ENCODE measurements at regions not wholly inside any gene's neighbourhood (a gene's known extent, or its start where the extent isn't known, plus 50 kb on each side); places are given as distances from the start of the nearest gene placed in this dataset.

- DNase-seq: no peak
Observed at GRCh38 chr15:46251903-46252302, 617.1 kb downstream of the SQOR start.

DNA sequence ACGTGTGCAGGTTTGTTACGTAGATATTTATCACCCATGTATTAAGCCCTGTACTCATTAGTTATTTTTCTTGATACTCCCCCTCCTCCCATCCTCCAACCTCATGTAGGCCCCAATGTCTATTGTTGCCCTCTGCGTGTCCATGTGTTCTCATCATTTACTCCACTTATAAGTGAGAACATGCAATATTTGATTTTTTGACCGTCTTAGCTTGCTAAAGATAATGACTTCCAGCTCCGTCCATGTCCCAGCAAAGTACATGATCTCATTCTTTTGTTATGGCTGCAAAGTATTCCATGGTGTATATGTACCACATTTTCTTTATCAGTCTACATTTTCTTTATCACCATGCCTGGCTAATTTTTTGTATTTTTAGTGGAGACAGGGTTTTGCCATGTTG lies 623.2 kb downstream of the SQOR start:
- DNase-seq: peak in 1 of 3 donors; percentile 8

- DNase-seq: no peak
Observed at GRCh38 chr15:46260937-46261336, 626.1 kb downstream of the SQOR start.

- no peak for DNase-seq
Observed at GRCh38 chr15:46265664-46266347, 631.0 kb downstream of the SQOR start.

GRCh38 chr15:46266661-46267060 lies 631.8 kb downstream of the SQOR start:
- no peak for DNase-seq

DNA sequence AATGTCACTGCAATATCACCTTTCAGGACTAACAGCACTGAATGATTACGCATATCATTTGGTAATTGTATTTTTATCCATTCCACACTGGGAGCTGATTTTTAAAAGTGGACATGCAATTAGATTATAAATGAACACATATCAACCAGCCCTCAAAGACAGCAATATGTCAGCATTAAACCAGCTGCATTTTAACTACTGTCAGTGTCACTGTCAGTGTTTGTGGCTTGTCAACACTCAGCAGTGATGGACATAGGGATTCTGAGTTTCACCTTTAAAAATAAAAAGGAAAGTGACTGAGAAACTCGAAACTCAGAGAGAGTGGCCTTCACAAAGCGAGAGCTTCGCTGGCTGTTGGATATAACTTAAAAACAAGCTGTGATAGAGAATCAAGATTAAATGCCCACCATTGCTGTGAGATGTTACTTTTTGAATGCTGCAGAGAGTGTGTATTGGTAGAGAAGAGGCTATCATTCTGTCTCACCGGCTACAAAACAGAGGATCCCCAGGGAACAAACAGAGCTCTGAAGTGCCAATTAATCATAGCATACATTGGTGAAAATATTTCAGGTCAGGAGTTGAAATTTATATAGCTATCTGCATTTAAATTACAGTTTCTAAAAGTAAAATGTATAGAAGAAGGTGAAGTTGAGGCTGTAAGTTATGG lies 635.8 kb downstream of the SQOR start:
- DNase-seq: no peak

- DNase-seq: no peak
Observed at GRCh38 chr15:46275701-46276100, 640.9 kb downstream of the SQOR start.

DNA sequence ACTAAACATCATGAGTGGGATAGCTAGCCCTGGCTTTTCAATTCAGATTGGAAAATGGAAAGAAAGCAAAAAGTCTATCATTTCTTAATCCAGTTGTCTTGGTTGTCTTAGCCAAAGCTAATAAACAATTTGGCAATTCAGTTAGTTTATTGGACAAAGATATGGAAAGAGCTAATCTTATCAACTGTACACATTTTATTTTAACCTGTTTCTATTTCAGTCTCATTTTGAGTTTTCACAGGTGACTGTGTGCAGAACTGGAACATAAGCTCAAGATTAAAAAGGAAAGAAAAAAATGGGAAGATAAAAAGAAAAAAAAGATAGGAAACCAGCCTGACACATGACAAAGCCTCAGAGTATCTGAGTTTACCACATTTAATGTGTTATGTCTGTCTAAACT lies 642.6 kb downstream of the SQOR start:
- DNase-seq: no peak

DNA sequence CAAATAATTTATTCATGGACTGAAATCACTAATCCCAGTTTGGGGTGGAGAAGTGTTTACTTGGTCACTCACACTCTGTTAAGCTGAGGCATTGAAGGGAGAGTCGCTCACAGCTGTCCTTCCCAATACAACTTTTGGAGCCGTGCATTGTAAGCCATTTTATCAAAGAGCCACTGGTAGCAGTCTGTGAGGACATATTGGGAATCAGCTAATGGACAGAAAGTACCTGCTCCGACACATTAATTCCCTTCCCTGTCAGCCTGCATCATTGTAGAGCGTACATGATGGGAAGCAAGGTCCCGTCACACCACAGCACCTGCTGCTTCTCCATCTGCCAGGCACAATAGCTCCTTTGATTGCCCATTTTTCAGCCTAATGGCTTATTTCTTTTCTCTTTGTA lies 643.2 kb downstream of the SQOR start:
- DNase-seq: no peak

DNA sequence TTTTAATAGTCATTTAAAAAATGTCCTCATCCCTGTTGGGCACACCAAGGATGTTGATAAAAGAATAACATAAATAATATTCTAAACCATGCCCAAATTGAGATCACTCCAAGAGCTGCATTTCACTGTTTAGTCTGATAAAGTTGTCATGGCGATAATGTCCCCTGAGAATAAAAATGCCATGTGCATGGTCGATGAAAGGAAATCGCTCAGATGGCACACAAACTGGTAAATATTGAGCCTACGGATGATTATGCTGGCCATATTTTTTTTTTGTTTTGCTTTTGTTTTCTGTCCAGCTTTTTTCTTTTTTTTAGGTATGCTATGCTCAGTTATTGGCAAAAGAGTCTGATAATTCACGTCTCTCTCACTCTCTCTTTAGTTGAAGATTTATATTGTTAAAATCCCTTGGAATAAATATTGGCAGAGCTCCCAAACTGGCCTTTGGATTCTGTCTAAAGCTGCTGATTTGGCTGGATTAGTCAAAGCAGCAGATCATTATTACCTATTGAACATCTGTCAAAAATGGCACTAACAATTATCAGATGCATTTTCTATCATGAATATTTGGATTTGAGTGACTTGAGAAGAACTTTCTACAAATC lies 643.8 kb downstream of the SQOR start:
- DNase-seq: peak in 1 of 3 donors; percentile 39

DNA sequence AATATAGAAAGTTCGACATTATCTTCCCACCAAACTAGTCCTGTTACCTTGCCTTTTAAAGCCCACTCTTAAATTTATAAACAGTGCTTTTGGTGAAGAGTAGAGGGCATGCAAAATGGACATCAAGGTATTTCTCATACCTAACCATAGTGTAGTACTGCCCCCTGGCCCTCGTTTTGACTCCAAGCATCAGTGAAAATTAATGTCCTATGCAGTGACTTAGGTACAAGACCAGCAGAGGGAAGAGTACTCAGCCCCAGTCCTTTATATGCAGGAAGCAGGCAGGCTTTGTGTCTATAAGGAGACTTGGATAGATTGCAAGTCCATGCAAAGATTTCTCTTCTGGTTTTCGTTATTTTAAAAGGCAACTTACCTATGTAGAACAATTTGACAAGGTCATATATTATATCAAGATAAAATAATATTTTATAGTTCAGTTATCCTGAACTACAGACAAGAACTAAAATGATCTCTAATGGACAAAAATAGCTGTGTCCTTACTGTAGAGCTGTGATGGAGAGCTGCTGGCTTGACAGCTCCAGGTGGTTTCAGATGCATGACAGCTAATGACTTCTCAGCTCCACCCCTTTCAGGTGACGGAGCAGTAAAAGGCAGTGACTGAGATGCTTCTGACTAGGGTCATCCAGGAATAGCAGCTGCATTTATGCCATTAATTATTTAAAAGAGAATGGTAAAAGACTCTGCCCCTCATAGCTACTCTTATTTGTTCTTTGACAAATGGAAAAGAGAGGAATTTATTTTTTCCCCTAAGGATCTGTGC lies 646.1 kb downstream of the SQOR start:
- DNase-seq: peak in 1 of 3 donors; percentile 16

GRCh38 chr15:46293550-46293949 lies 658.7 kb downstream of the SQOR start:
- DNase-seq: no peak

- no peak for DNase-seq
Observed at GRCh38 chr15:46296002-46296401, 661.2 kb downstream of the SQOR start.

DNA sequence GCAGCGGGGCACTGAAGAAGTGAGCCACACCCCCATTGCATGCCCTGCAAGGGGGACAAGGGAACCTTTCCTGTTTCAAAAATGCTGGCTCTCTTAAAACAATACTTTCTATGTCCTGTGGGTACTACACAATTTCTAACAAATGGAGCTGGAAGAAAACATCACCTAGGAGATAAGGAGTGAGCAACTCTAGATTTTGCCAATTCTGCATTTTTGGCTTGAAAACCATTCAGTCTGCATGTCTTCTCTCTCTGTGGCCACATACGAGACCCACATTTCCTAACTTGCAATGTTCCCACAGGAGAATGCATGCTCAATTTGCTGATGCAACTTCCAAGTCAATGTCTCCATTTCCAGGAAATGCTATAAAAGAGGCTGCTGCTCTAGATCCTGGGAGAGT lies 662.0 kb downstream of the SQOR start:
- no peak for DNase-seq

DNA sequence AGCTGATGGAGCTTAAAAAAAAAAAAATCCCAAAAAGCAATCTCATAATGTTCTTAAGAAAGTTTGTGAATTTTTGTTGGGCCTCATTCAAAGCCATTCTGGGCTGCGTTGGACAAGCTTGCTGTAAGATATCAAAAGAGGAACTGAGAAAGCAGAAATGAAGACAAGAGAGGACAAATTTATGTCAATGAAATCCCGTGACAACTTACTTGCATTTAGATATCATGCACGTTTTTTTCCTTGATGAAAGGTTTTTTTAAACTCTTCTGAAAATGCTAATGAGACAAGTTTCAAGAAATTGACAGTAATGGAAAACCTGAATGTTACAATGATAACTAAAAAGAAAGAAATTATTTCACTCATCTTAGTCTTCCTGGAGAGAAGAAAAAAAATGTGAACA lies 662.9 kb downstream of the SQOR start:
- DNase-seq: no peak

DNA sequence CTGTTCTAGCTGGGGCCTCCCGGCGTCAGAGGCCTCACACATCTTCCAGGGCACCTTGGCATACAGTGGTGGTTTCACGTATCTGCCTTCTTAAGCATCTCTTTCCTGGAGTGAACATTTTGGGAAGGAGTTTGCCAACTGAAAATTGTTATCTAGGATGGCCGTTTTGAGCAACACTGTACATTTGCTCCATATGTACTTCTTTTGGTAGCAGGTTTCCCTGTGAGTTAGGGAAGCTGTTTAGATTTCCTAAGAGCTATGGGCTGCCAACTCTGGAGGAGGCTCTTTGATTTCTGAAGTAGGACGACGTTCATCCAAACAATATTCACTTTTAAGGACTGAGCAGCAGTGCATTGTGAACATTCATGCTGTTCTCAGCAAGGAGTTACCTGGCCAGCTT lies 665.9 kb downstream of the SQOR start:
- DNase-seq: no peak

GRCh38 chr15:46301291-46301690 lies 666.5 kb downstream of the SQOR start:
- DNase-seq: no peak

- no peak for DNase-seq
Observed at GRCh38 chr15:46301826-46302225, 667.0 kb downstream of the SQOR start.

- no peak for DNase-seq
Observed at GRCh38 chr15:46304321-46304720, 669.5 kb downstream of the SQOR start.

GRCh38 chr15:46307746-46308145 lies 672.9 kb downstream of the SQOR start:
- no peak for DNase-seq

DNA sequence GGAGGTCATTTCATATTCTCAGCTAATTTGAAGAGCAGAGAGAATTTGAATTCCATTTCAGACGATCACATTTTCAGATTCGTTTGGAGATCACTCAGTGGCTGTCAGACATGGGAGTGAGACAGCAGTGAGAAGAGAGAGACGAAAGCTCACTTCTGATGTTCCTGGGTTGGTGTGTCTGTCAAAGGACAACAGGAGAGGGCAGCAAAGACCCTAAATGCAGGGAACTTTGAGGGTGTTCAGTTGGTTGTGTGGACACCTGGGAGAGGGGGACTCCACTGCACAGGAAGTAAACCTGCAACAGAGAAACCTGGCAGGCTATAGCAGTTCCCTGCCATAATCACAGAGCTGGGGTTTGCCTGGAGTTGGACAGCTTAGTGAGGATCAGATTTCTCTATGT lies 675.1 kb downstream of the SQOR start:
- DNase-seq: no peak

- DNase-seq: peak; percentile 47 to 80 (median 77)
Observed at GRCh38 chr15:46312133-46312740, 677.4 kb downstream of the SQOR start.
